HG03378 (cell line): ENCODE measurements at regions not wholly inside any gene's neighbourhood (a gene's known extent, or its start where the extent isn't known, plus 50 kb on each side); places are given as distances from the start of the nearest gene placed in this dataset.

Experiments used
- ATAC-seq: cut with Tn5 transposase; IDR thresholded peaks from one replicate; pipeline ENCODE4 v1.9.1; 2021; ENCODE audit warnings: mild to moderate bottlenecking, moderate library complexity; ENCODE audit not compliant: unreplicated experiment

GRCh38 chr2:221708902-221709301 is 136.8 kb upstream of the EPHA4 start:
- no peak for ATAC-seq

- no peak for ATAC-seq
These were observed 133.2 kb upstream of the EPHA4 start for GRCh38 chr2:221705185-221705877.

GRCh38 chr2:221704442-221704841 is 132.3 kb upstream of the EPHA4 start:
- ATAC-seq: no peak

- no peak for ATAC-seq
These were observed 121.3 kb upstream of the EPHA4 start for GRCh38 chr2:221693365-221693764.

GRCh38 chr2:221691571-221691970 is 119.5 kb upstream of the EPHA4 start:
- no peak for ATAC-seq

- no peak for ATAC-seq
These were observed 117.0 kb upstream of the EPHA4 start for GRCh38 chr2:221689140-221689539.

GRCh38 chr2:221680548-221680947 is 108.4 kb upstream of the EPHA4 start:
- no peak for ATAC-seq

GRCh38 chr2:221677688-221678087 is 105.6 kb upstream of the EPHA4 start:
- ATAC-seq: no peak

- ATAC-seq: no peak
These were observed 104.6 kb upstream of the EPHA4 start for GRCh38 chr2:221676566-221677172.

GRCh38 chr2:221675201-221675908 is 103.3 kb upstream of the EPHA4 start:
- ATAC-seq: no peak

GRCh38 chr2:221674446-221674845 is 102.3 kb upstream of the EPHA4 start:
- ATAC-seq: no peak

- no peak for ATAC-seq
These were observed 101.1 kb upstream of the EPHA4 start for GRCh38 chr2:221673248-221673647.

GRCh38 chr2:221671515-221671914 is 99.4 kb upstream of the EPHA4 start:
- ATAC-seq: no peak

- no peak for ATAC-seq
These were observed 90.7 kb upstream of the EPHA4 start for GRCh38 chr2:221662689-221663391.

GRCh38 chr2:221657806-221658205 is 85.7 kb upstream of the EPHA4 start:
- ATAC-seq: no peak

- ATAC-seq: no peak
These were observed 83.2 kb upstream of the EPHA4 start for GRCh38 chr2:221655300-221655699.

GRCh38 chr2:221653182-221653581 is 81.1 kb upstream of the EPHA4 start:
- ATAC-seq: no peak

- ATAC-seq: no peak
These were observed 77.1 kb upstream of the EPHA4 start for GRCh38 chr2:221649051-221649775.

GRCh38 chr2:221642447-221642846 is 70.3 kb upstream of the EPHA4 start:
- ATAC-seq: no peak

- ATAC-seq: no peak
These were observed 69.2 kb upstream of the EPHA4 start for GRCh38 chr2:221641181-221641871.
